Neural cell (in vitro differentiated cells): ENCODE measurements at regions not wholly inside any gene's neighbourhood (a gene's known extent, or its start where the extent isn't known, plus 50 kb on each side); places are given as distances from the start of the nearest gene placed in this dataset.

Experiments used
- H2AFZ ChIP-seq: fragments of 200-600, 300-800 bp; sonication (generic), shearing (Covaris generic); 2 replicates; pipeline ENCODE4 v1.6.0; 2014; ENCODE audit warnings: low read depth, mild to moderate bottlenecking, antibody characterized with exemption, low read length, moderate library complexity
- H3F3A ChIP-seq: fragments of 200-600 bp; shearing (Covaris generic); 2 replicates; pipeline ENCODE4 v1.6.1; 2016; ENCODE audit warnings: mild to moderate bottlenecking, moderate library complexity, mixed read lengths, antibody characterized with exemption, low read length; ENCODE audit not compliant: insufficient read depth, poor library complexity, severe bottlenecking
- H3K27ac ChIP-seq: fragments of 200-600, 300-800 bp; sonication (generic), shearing (Covaris generic); 2 replicates; pipeline ENCODE4 v1.5.1; 2014; ENCODE audit warnings: mild to moderate bottlenecking, low read length, moderate library complexity
- H3K27me3 ChIP-seq: fragments of 300-800, 200-600 bp; sonication (generic), shearing (Covaris generic); 2 replicates; pipeline ENCODE4 v1.6.0; 2014; ENCODE audit warnings: mild to moderate bottlenecking, low read depth, low read length, moderate library complexity; ENCODE audit not compliant: insufficient read depth
- H3K36me3 ChIP-seq: fragments of 300-800, 200-600 bp; sonication (generic), shearing (Covaris generic); 2 replicates; pipeline ENCODE4 v1.5.1; 2014; ENCODE audit warnings: mild to moderate bottlenecking, antibody characterized with exemption, low read length, moderate library complexity; ENCODE audit not compliant: insufficient read depth
- H3K4me2 ChIP-seq: fragments of 300-800, 200-600 bp; sonication (generic), shearing (Covaris generic); 2 replicates; pipeline ENCODE4 v1.6.0; 2014; ENCODE audit warnings: mild to moderate bottlenecking, low read length
- H3K4me3 ChIP-seq: fragments of 300-800, 200-600 bp; sonication (generic), shearing (Covaris generic); 2 replicates; pipeline ENCODE4 v1.5.1; 2014; ENCODE audit warnings: mild to moderate bottlenecking, low read length, moderate library complexity
- H3K79me2 ChIP-seq: fragments of 200-600 bp; shearing (Covaris generic); replicated peaks from 2 replicates; pipeline ENCODE4 v1.6.0; 2014; ENCODE audit warnings: mild to moderate bottlenecking, low read length, moderate library complexity; ENCODE audit not compliant: insufficient read depth
- H3K9ac ChIP-seq: fragments of 300-800, 200-600 bp; sonication (generic), shearing (Covaris generic); 2 replicates; pipeline ENCODE4 v1.6.1; 2016; ENCODE audit warnings: mild to moderate bottlenecking, low read length, mixed read lengths
- H3K9me2 ChIP-seq: fragments of 200-600 bp; shearing (Covaris generic); 2 replicates; pipeline ENCODE4 v1.6.1; 2016; ENCODE audit warnings: mild to moderate bottlenecking, low read length, mixed read lengths; ENCODE audit not compliant: insufficient read depth
- H3K9me3 ChIP-seq: fragments of 200-600, 300-800 bp; sonication (generic), shearing (Covaris generic); 2 replicates; pipeline ENCODE4 v1.6.1; 2016; ENCODE audit warnings: mild to moderate bottlenecking, mixed run types, low read length, moderate library complexity, mixed read lengths
- H4K20me1 ChIP-seq: fragments of 200-600 bp; shearing (Covaris generic); 2 replicates; pipeline ENCODE4 v1.6.1; 2016; ENCODE audit warnings: mild to moderate bottlenecking, mixed run types; ENCODE audit not compliant: insufficient read depth
- CTCF ChIP-seq: fragments of 450-650 bp; IDR thresholded peaks from 2 replicates; pipeline ENCODE4 v1.5.1; 2014; ENCODE audit warnings: antibody characterized with exemption, mild to moderate bottlenecking, moderate library complexity; ENCODE audit not compliant: poor library complexity, severe bottlenecking
- EP300 ChIP-seq: fragments of 450-650 bp; conservative IDR thresholded peaks from 2 replicates; pipeline ENCODE4 v1.6.1; 2014; ENCODE audit warnings: antibody characterized with exemption, mild to moderate bottlenecking, moderate library complexity; ENCODE audit not compliant: poor library complexity, severe bottlenecking
- EZH2 ChIP-seq: fragments of 200-600, 300-800 bp; shearing (Covaris generic), sonication (generic); IDR thresholded peaks from 2 replicates; pipeline ENCODE4 v1.6.1; 2014; ENCODE audit warnings: antibody characterized with exemption, low read length, borderline replicate concordance, mild to moderate bottlenecking; ENCODE audit not compliant: insufficient read depth, poor library complexity, severe bottlenecking
- MXI1 ChIP-seq: fragments of 450-650 bp; conservative IDR thresholded peaks from 2 replicates; pipeline ENCODE4 v1.6.1; 2014; ENCODE audit warnings: antibody characterized with exemption, mild to moderate bottlenecking; ENCODE audit not compliant: poor library complexity, severe bottlenecking
- POLR2AphosphoS5 ChIP-seq: IDR thresholded peaks from 2 replicates; pipeline ENCODE4 v1.6.1; 2012
- RAD21 ChIP-seq: fragments of 450-650 bp; conservative IDR thresholded peaks from 2 replicates; pipeline ENCODE4 v1.6.1; 2014; ENCODE audit warnings: antibody characterized with exemption, mild to moderate bottlenecking, moderate library complexity
- REST ChIP-seq: IDR thresholded peaks from 2 replicates; pipeline ENCODE4 v1.6.1; 2012; ENCODE audit warnings: borderline replicate concordance
- SMC3 ChIP-seq: fragments of 450-650 bp; conservative IDR thresholded peaks from 2 replicates; pipeline ENCODE4 v1.6.1; 2014; ENCODE audit warnings: antibody characterized with exemption, mild to moderate bottlenecking, moderate library complexity; ENCODE audit not compliant: poor library complexity
- TAF1 ChIP-seq: IDR thresholded peaks from 2 replicates; pipeline ENCODE4 v1.6.1; 2012; ENCODE audit warnings: low read depth

- no peak overlapping the region for H3K4me2 ChIP-seq
- H3K9me2 ChIP-seq, result no peaks in the 10 kb centered on the region
- H3K79me2 ChIP-seq, result no peaks in the 10 kb centered on the region
- H3K4me3 ChIP-seq, result no peak overlapping the region
- no peak overlapping the region for H3K9ac ChIP-seq
- no peaks in the 10 kb centered on the region for H3K36me3 ChIP-seq
- H3K27me3 ChIP-seq, result no peaks in the 10 kb centered on the region
- H2AFZ ChIP-seq, result no peak overlapping the region
- H3K27ac ChIP-seq, result no peak overlapping the region
- H3F3A ChIP-seq, result no peaks in the 10 kb centered on the region
- TF ChIP-seq REST, result no peak
- TF ChIP-seq POLR2AphosphoS5, result no peak
- TF ChIP-seq MXI1, result no peak
- TF ChIP-seq CTCF, result no peak
- TF ChIP-seq EP300, result no peak
- TF ChIP-seq SMC3, result no peak
- TF ChIP-seq TAF1, result no peak
- no peak for TF ChIP-seq RAD21
- TF ChIP-seq EZH2, result no peak
- H4K20me1 ChIP-seq, result no peaks in the 10 kb centered on the region
- no peaks in the 10 kb centered on the region for H3K9me3 ChIP-seq
Measured at GRCh38 chr9:100699668-100700067, 121.8 kb downstream of the CAVIN4 start.

- Histone ChIP-seq H3K27ac (no peak overlapping the region), H3K9ac (no peak overlapping the region), H3K36me3 (no peaks in the 10 kb centered on the region), H3K4me3 (no peak overlapping the region), H3K27me3 (no peaks in the 10 kb centered on the region), H3F3A (no peaks in the 10 kb centered on the region), H3K9me2 (no peaks in the 10 kb centered on the region), H3K79me2 (no peaks in the 10 kb centered on the region), H2AFZ (no peak overlapping the region), H3K9me3 (no peaks in the 10 kb centered on the region), H3K4me2 (no peak overlapping the region), H4K20me1 (no peaks in the 10 kb centered on the region)
- no peak for TF ChIP-seq POLR2AphosphoS5
- no peak for TF ChIP-seq CTCF
- no peak for TF ChIP-seq TAF1
Measured at GRCh38 chr9:100700689-100701318, 122.9 kb downstream of the CAVIN4 start.
